Stimulated activated CD8-positive, alpha-beta memory T cell treated with anti-CD3 and anti-CD28 coated beads, Interleukin-2, amount 100 ng/mL, for 48 hours (primary cell): ENCODE measurements at regions not wholly inside any gene's neighbourhood (a gene's known extent, or its start where the extent isn't known, plus 50 kb on each side); places are given as distances from the start of the nearest gene placed in this dataset.

Source experiments
- DNase-seq, 2 donors: peaks; one replicate each; pipeline ENCODE4 v3.0.0-alpha.2; 2020; ENCODE audit warnings: low read depth in 2 of 2

DNA sequence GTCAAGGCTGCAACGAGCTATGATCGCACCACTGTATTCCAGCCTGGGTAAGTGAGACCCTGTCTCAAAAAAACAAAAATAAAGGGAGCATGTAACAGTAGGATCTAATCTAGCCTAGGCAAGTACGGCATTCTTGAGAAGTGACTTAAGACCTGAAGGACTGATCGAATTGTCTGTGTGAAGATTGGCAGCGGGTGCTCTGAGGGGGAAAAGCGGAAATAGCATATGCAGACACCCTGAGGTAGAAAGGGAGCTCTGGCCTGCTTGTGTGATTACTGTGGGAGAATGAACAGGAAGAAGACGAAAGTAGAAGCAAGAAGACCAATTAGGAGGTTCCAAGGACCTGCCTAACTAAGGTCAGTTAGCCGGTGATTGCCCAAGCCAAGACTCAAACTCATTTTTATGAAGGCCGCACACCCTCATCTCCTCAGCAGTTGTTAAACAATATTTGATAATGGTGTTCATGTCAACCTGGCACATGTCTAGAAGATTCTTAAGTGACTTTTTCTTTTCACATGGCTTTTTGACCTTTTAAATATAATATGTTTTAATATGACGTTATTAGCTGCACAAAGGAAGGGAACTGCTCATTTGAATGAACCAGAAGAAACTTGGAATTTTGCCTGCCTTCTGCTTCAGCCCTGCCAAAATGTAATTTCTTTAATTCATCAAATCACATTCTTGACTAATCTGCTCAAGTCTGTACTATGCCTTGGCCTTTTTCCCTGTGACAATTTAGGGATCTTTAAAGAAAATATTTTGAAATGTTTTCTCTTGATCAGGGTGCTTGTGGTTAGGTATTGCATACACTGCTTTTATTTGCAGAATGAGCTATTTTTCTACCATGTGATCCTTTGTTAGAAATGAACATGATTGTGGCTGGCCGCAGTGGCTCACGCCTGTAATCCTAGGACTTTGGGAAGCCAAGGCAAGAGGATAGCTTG is 289.2 kb upstream of the DMRT1 start:
- DNase-seq: no peak

DNA sequence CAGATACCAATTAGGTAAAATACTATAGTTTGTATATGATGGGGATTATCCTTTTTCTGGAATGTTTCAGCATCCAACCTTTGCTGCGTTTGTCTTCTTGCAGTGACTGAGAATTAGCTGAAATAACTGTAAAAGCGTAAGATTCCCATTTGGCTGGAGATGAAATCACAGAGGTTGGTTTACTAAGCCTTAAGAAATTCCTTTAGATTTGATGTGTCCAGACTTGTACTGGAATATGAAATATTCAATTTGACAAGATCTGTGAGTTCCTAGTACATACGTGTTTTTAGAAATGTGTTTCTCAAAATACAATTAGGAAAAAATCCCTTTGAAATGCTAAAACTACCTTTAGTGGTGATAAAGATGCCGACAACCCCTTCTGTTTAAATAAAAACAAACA is 286.0 kb upstream of the DMRT1 start:
- DNase-seq: no peak

DNA sequence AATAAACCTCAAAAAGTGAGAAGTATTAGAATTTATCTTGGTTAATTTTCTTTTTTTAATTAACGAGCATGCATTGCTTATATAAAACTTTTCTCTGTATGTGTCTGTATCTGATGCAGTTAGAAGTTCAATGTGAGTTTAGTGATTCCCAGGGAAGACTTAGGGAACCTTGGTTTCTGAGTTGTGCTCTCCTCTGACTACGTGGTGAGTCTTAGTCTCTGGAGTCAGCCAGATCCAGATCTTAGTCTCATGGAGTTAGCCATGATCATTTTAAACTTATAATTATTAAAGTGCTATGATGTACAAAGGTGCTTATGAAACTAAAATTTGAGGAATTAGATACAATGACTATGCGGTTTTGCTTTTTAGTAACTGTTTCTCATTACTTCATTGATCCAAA is 285.3 kb upstream of the DMRT1 start:
- DNase-seq: no peak

GRCh38 chr9:556675-557074 is 284.8 kb upstream of the DMRT1 start:
- no peak for DNase-seq

- DNase-seq: no peak
These were observed 283.8 kb upstream of the DMRT1 start for GRCh38 chr9:557601-558201.

GRCh38 chr9:561427-561826 is 280.1 kb upstream of the DMRT1 start:
- no peak for DNase-seq

- DNase-seq: no peak
These were observed 278.3 kb upstream of the DMRT1 start for GRCh38 chr9:563200-563599.

- DNase-seq: no peak
These were observed 276.0 kb upstream of the DMRT1 start for GRCh38 chr9:565528-565927.

- DNase-seq: no peak
These were observed 274.3 kb upstream of the DMRT1 start for GRCh38 chr9:567128-567746.

- no peak for DNase-seq
These were observed 273.7 kb upstream of the DMRT1 start for GRCh38 chr9:567747-568305.

GRCh38 chr9:569296-569695 is 272.2 kb upstream of the DMRT1 start:
- no peak for DNase-seq

GRCh38 chr9:570187-570586 is 271.3 kb upstream of the DMRT1 start:
- DNase-seq: no peak

- DNase-seq: no peak
These were observed 270.4 kb upstream of the DMRT1 start for GRCh38 chr9:571066-571465.

DNA sequence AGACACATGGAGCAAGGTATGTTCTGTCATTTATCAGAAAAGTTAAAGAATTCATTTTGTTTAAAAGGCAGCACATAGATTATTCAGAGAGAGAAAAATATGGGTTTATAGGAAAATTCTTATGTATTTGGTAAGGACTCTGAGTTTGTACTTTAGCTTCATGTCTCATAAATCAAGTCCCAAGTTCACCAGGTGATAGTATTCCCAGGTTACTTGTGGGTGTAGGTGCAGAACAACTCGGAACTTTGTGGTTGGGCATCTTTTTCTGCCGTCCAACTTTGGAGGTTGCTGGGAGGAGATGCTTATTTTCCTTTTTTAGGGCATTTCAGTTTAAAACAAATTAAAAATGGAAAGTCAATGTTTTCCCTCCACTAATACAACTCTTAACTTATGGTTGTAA is 269.8 kb upstream of the DMRT1 start:
- no peak for DNase-seq

DNA sequence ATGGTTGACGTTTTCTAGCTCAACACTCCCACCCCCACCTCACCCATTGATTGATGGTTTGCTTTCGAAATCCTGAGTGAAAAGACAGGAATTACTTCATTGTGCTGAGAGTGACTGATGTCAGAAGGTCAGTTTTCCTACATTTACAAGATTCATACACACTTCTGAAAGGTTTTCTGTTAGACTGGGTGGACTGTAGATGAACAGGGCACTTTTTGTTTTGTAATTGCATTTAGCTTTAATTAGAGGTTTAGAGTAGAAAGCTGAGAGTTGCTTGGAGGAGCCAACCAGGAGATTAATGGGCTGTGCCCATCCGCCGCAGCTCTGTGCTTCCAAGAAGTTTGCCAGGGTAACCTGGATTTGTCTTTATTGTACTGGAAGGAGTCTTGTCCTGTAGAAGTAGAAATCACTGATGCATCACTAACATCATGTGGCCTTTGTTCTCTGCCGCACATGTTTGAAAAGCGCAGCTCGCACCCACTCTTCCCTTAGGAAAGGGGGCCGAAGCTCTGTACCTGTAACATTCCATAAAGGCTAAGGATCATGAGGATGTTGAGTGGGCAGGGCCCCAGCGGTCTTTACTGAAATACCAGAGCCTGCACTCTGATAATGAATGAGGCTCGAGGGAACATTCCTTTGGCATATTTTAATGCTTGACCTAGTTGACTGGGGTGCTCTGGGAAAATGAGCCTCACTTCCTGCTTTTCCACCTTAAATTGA is 267.6 kb upstream of the DMRT1 start:
- DNase-seq: no peak

DNA sequence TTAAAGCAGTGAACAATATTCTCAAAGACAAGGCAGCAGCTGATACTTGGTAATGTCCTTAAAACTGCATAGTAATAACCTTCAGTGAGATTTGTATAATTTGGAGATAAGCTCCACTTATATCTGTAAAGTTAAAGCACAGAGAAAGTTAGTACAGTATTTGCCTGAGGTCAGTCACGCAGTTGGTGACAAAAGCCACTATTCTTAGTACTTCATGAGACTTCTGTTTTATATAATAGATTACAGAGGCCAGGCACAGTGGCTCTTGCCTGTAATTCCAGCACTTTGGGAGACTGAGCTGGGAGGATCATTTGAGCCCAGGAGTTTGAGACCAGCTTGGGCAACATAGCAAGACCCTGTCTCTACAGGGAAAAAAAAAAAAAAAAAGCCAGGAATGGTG is 266.4 kb upstream of the DMRT1 start:
- no peak for DNase-seq

DNA sequence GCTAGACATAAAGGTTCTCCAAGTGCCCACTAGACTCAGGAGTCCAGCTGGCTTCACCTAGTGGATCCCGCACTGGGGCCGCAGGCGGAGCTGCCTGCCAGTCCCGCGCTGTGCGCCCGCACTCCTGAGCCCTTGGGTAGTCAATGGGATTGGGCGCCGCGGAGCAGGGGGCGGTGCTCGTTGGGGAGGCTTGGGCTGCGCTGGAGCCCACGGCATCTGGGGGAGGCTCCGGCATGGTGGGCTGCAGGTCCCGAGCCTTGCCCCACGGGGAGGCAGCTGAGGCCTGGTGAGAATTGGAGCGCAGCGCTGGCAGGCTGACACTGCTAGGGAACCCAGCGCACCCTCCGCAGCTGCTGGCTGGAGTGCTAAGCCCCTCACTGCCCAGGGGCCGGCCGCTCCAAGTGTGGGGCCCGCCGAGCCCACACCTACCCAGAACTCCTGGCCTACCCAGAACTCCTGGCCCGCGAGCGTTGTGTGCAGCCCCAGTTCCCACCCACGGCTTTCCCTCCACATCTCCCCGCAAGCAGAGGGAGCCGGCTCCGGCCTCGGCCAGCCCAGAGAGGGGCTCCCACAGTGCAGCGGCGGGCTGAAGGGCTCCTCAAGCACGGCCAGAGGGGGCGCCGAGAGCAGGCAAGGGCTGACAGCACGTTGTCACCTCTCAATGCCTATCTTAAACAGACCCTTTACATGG is 260.7 kb upstream of the DMRT1 start:
- no peak for DNase-seq

DNA sequence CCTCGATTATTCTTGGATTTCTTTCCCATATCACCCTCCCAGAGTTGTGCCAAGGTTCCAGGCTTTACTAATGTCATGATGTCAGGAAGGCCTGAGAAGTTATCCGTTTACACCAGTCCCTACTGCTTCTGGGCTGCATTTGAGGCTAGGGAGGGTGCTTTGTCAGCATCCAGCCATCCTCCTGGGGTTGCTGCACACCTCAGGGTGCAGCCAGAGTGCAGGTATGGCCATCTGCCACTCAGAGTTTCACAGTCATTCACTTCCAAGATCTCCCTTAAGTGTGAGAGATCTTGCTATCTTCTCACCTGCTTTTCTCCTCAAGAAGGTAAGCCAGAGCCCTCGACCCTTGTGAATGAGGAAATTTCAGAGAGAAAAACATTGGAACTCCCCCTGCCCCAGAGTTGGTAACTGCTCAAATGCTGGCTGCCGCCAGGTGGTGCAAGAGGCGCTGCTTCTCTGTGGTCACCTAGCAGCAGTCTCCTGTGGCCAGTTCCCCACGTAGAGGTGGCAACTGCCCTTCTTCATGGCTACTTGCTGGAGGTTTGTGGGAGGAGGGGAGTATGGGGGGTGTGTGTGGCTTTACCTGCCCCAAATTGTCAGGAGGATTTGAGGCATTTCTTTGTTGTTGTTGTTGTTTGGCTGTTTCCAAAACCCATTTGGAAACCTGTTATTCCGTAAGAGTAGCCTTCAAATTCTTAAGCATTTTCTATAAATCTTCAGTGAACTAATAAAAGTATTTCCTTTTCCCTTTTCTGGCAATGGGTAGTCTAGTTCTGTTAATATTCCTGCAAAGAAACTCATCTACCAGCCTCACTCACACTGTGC is 259.6 kb upstream of the DMRT1 start:
- DNase-seq: no peak

- DNase-seq: no peak
These were observed 258.7 kb upstream of the DMRT1 start for GRCh38 chr9:582775-583174.

- no peak for DNase-seq
These were observed 254.0 kb upstream of the DMRT1 start for GRCh38 chr9:587527-587926.
